BJ (cell line): ENCODE measurements at regions not wholly inside any gene's neighbourhood (a gene's known extent, or its start where the extent isn't known, plus 50 kb on each side); places are given as distances from the start of the nearest gene placed in this dataset.

Experiments used
- CTCF ChIA-PET: fragments of 350-600 bp; formaldehyde crosslinking; extraction: SDS; loops from one replicate; lab custom pipeline; 2021; ENCODE audit warnings: antibody characterized with exemption, inconsistent platforms; lab: Yijun Ruan, JAX
- POLR2A ChIA-PET: fragments of 300-600 bp; sonication (Branson Sonifier 250); formaldehyde crosslinking; extraction: SDS; loops from one replicate; lab custom pipeline; 2021; ENCODE audit warnings: antibody characterized with exemption; lab: Charles Lee
- DNase-seq: peaks from one replicate; pipeline ENCODE4 v3.0.0-alpha.2; 2011; ENCODE audit warnings: low read depth
- H3K27me3 ChIP-seq: 2 replicates; pipeline ENCODE4 v1.6.0; 2011; ENCODE audit warnings: low read length; ENCODE audit not compliant: control insufficient read depth, insufficient read depth
- H3K36me3 ChIP-seq: 2 replicates; pipeline ENCODE4 v1.5.1; 2011; ENCODE audit warnings: low read length; ENCODE audit not compliant: control insufficient read depth, insufficient read depth
- H3K4me3 ChIP-seq: 2 replicates; pipeline ENCODE4 v1.5.1; 2011; ENCODE audit warnings: low read depth, mild to moderate bottlenecking, control low read depth, low read length
- TF ChIP-seq, protein P1 (sequence below): IDR thresholded peaks from 2 replicates; pipeline ENCODE4 v1.5.1; 2011; ENCODE audit warnings: low read depth, mild to moderate bottlenecking, control low read depth, inconsistent platforms, low read length, moderate library complexity; ENCODE audit not compliant: insufficient read depth

DNA sequence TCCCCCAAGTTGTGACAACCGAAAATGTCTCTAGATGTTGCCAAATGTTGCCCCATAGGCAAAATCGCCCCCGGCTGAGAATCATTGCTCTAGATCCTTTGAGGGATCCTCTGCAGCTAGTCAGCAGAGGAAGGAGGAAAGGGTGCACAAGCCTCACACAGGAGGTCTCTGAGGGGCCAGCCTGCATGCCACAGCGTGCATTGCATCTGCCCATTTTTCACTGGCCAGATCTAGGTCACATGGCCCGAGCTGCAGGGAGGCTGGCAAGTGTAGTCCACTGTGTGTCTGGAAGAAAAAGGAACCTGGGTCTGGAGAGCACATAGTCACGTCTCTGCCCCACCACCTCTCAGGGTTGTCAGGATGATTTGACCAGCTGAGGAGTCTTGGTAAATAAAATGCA lies 138.2 kb downstream of the CCT6B start:
- no peak for DNase-seq
- POLR2A ChIA-PET: no interaction called here
- H3K4me3 ChIP-seq: no peak overlapping the region
- TF ChIP-seq, protein P1, sequence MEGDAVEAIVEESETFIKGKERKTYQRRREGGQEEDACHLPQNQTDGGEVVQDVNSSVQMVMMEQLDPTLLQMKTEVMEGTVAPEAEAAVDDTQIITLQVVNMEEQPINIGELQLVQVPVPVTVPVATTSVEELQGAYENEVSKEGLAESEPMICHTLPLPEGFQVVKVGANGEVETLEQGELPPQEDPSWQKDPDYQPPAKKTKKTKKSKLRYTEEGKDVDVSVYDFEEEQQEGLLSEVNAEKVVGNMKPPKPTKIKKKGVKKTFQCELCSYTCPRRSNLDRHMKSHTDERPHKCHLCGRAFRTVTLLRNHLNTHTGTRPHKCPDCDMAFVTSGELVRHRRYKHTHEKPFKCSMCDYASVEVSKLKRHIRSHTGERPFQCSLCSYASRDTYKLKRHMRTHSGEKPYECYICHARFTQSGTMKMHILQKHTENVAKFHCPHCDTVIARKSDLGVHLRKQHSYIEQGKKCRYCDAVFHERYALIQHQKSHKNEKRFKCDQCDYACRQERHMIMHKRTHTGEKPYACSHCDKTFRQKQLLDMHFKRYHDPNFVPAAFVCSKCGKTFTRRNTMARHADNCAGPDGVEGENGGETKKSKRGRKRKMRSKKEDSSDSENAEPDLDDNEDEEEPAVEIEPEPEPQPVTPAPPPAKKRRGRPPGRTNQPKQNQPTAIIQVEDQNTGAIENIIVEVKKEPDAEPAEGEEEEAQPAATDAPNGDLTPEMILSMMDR: no peak
- CTCF ChIA-PET: no interaction called here
- no peaks in the 10 kb centered on the region for H3K36me3 ChIP-seq
- H3K27me3 ChIP-seq: no peaks in the 10 kb centered on the region

DNA sequence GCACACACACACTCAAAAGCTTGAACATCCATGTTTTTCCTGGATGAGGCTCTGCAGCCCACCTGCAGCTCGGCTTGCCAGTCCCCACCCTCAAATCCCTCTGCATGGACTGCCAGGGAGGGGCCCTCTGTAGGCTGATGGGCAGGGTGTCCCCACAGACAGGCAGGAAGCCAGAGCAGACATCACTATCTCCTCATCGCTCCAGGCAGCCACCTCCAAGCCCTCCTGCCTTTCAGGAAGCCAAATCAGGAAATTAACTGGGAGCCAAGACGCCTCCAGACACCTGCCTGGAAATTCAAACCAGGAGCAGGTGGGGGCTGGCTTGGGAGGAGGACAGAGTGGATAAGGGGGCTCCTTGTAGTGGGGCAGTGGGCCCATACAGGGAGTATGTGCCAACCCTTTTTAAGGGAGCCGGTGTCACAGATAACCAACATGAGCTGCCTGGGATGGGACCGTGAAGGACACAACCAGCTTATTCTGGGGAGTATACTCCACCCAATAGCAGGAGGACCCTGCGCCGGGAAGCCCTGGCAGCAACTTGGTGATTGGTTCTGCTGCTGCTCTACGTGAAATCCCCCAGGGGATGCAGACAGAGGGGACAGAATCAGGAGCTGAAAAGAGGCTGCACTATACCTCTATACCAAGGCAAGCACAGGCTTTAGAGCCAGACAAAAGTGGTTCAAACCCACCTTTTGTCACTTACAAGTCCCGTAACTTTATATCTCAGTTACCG lies 139.1 kb downstream of the CCT6B start:
- ChIA-PET CTCF (no interaction called here), POLR2A (no interaction called here)
- Histone ChIP-seq H3K27me3 (no peaks in the 10 kb centered on the region), H3K4me3 (no peak overlapping the region), H3K36me3 (no peaks in the 10 kb centered on the region)
- TF ChIP-seq, protein P1: no peak
- DNase-seq: no peak

DNA sequence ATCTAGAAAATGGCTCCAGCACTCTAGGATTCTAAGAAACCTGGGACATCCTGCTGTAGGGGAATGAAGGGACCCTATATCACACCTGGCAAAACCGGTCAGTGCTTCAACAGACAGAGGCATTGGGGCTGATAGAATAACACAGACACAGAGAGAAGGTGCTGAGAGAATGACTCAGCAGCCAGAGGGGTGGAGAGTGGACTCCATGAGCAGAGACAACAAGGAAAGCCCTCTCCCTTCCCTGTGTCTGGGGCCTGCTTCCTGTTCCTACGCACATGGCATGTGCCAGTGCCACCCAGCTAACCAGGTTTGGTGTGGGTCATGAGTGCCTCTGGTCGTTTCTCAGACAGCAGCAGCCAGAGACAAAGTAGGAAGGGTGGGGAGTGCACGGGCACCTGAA lies 140.3 kb downstream of the CCT6B start:
- Histone ChIP-seq H3K4me3 (no peak overlapping the region), H3K36me3 (no peaks in the 10 kb centered on the region), H3K27me3 (no peaks in the 10 kb centered on the region)
- DNase-seq: no peak
- TF ChIP-seq, protein P1: no peak
- ChIA-PET POLR2A (no interaction called here), CTCF (no interaction called here)

DNA sequence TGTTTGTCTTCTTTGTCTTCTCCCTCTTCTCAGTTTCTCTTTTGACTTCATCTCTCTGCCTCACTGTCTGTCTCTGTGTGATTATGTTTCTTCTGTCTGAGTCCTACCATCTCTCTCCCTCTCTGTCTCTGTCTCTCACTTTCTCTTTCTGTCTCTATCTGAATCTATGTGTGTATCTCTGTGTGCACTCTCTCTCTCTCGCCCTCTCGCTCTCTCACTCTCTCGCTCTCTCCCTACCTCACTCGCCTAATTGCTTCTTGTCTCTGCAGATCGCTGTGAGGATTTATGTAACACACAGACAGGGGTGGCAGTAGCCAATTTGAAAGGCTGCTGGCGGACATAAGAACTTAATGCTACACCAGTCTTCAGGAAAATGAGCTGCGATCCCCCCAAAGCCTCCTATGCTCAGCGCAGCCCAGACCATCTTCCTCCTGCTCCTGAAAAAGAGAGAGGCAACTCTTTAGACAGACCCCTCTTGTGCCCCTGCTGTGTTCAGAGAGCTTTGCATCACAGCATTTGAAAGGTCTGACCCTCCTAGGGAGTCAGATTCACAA lies 140.9 kb downstream of the CCT6B start:
- no peak for DNase-seq
- CTCF ChIA-PET: no interaction called here
- Histone ChIP-seq H3K4me3 (no peak overlapping the region), H3K27me3 (no peaks in the 10 kb centered on the region), H3K36me3 (no peaks in the 10 kb centered on the region)
- TF ChIP-seq, protein P1: no peak
- POLR2A ChIA-PET: no interaction called here

DNA sequence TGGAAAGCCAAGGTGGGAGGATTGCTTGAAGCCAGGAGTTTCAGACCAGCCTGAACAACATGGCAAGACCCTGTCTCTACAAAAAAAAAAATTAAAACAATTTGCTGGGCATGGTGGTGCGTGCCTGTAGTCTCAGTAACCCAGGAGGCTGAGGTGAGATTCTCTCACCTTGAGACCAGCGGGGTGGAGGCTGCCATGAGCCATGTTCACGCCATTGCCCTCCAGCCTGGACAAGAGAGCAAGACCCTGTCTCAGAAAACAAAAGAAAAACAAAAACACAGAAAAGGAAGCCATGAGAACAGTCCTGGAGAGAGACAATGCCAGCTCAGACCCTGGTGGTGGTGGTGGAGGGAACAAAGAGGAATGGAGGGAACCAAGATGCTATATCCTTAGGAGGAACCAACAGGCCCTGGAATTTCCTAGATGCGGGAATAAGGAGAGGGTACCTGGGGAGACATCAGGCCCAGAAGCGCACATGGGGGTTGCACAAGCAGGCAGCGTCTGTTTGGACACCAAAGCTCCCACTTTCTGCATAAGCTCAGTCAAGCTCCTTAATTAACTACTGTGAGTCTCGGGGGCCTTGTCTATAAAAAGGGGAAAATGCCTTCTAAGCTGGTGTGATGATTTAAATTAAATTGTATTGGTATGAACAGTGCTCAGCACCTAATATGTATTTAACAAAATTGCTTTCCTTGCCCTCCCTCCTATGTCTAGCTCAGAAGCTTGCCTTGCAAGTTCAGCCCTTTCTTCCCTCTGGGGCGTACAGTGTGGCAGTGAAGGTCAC lies 143.8 kb downstream of the CCT6B start:
- H3K36me3 ChIP-seq: no peaks in the 10 kb centered on the region
- H3K4me3 ChIP-seq: no peak overlapping the region
- TF ChIP-seq, protein P1: no peak
- POLR2A ChIA-PET: no interaction called here
- CTCF ChIA-PET: no interaction called here
- no peaks in the 10 kb centered on the region for H3K27me3 ChIP-seq
- DNase-seq: no peak
